T-helper 2 cell treated with Interferon-gamma antibody and Interleukin-4, amounts not matched to agents 100 ng/mL and 5 ng/mL, for 36 hours (primary cell): ENCODE measurements at regions not wholly inside any gene's neighbourhood (a gene's known extent, or its start where the extent isn't known, plus 50 kb on each side); places are given as distances from the start of the nearest gene placed in this dataset.
"Not testable (repeated sequence)": the region's sequence is repeated elsewhere in the genome, so short reads cannot be mapped to it uniquely, and the experiment has no call there.

ENCODE experiments used
- intact Hi-C: fragments of 100-400 bp; cut with micrococcal nuclease; formaldehyde crosslinking; loops from one replicate; pipeline ENCODE4 v1.15.1; 2023

- intact Hi-C loops: no loop called here
Measured at GRCh38 chr21:21996891-21997290, 998.7 kb downstream of the NCAM2 start.

GRCh38 chr21:21997390-21998333, 999.5 kb downstream of the NCAM2 start:
- intact Hi-C loops: no loop called here

DNA sequence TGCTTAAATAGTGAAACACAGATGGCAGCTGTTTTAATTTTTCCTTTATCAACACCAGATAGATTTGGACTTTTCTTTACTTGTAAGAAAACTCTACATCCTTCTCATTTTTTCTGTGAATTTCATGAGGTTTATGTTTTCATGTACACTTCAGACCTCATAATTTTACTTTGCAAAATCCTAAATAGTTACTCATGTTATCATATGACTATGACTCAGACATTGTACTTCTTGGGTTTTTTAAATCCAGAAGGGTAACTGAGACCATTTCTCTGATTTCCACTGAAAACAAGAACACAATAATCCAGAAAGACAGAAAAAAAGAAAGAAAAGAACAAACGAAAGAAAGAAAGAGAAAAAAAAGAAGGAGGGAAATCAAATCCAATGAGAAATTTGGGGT, 1021.6 kb downstream of the NCAM2 start:
- intact Hi-C loops: no loop called here

GRCh38 chr21:22020221-22020620, 1022.0 kb downstream of the NCAM2 start:
- intact Hi-C loops: no loop called here

GRCh38 chr21:22023896-22024295, 1025.7 kb downstream of the NCAM2 start:
- intact Hi-C loops: not testable (repeated sequence)

DNA sequence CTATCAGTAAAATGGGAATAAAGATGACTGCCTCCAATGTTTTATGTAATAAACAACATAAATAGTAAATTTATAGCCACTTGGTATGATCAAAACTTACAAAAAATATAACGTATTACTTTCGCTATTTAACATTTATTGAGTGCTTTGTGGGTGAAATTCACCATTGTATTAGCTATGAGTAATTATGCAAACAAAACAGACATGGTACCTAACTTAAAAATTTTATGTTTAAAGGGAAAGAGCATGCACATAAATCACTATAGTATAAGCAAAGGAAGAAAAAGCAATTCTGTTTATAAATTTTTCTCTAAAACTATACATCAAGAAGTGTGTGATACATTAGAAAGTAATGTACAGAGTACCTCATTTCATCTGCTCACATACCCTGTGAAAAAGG, 1046.2 kb downstream of the NCAM2 start:
- intact Hi-C loops: no loop called here

GRCh38 chr21:22046576-22046975, 1048.4 kb downstream of the NCAM2 start:
- intact Hi-C loops: no loop called here

DNA sequence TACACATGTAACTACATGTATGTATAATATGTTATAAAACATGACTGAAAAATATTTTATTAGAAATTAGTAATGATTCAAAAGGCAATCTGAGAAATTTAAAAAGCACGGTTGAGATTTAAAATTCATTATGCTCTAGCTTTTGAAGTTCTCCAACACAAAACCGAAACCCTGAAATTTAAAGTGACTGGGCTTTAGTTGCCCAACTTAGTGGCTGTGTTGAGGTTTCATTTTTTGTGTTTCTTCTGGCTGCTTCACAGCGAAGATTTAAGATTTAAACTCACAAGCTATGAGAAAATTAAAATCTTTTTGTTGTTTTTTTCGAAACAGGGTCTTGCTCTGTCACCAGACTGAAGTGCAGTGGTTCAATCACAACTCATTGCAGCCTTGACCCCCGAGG, 1058.7 kb downstream of the NCAM2 start:
- intact Hi-C loops: no loop called here

- intact Hi-C loops: no loop called here
Measured at GRCh38 chr21:22062472-22063139, 1064.4 kb downstream of the NCAM2 start.

DNA sequence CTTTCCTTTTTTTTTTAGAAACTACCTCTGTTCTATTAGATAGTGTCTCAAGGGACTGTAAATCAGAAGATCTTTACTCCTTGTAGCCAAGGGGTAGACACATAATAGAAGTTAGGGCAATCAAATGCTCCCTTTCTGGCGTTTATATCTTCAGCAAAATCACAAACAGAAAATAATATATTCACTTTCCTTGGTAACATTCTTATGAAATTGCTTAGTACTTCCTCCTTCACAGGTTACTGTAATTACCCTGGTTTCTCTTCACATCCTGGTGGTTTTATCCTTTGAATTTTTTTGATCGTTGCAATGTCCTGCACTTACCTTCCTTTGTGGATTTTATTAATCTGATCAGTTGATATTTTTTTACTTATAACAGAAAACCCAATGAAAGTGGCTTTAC, 1064.9 kb downstream of the NCAM2 start:
- intact Hi-C loops: no loop called here

DNA sequence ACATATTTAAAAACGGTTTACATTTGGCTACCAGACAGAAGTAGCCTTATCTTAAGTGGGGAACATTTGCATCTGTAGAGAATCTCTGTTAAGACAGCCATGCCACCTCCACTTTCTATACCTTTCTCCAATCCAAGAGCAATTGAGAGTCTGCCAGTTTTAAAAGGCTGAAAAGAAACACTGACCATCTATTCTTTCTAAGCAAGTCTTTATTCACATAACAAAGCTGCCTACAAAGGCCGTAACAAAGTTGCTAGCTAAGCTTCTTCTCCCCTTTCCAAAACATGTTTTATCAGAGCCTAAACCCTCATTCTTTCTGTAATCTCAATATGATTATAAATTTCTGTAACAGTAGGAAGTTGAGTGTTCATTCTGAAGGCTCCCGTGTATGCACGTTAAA, 1078.3 kb downstream of the NCAM2 start:
- intact Hi-C loops: no loop called here

DNA sequence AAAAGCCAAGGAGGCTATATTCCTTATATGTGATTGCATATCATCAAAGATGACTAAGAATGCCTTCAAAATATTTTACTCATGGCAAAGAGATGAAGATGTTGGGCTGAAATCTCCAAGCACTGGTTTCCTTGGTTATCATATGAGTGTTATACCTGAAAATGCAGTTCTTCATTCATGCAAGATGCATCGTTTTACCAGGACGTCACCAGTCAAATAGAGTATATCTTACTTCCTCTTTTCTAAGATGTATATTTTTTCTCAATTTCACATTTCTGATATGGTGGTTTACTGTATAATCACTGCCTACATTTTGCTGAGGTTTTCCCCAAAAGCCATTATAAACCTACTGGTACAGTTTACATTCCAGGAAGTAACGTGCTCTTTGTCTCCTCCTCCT, 1085.7 kb downstream of the NCAM2 start:
- intact Hi-C loops: no loop called here

DNA sequence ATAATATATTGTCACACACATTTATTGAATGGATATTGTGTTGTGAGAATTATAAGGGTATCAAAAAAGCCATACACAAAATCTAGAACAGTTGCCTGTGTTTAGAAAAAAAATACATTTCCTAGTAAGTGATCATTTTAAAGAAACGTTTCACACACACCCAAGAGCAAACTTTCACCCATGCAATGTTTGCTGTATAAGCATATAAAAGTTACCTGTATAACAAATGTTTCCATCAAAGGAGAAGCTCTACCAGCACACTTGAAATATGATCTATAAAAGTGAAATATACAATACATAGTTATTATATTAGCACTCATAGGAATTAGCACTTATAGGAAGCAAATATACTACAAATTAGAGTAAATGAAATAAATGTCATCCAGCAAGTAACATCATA, 1098.1 kb downstream of the NCAM2 start:
- intact Hi-C loops: no loop called here

DNA sequence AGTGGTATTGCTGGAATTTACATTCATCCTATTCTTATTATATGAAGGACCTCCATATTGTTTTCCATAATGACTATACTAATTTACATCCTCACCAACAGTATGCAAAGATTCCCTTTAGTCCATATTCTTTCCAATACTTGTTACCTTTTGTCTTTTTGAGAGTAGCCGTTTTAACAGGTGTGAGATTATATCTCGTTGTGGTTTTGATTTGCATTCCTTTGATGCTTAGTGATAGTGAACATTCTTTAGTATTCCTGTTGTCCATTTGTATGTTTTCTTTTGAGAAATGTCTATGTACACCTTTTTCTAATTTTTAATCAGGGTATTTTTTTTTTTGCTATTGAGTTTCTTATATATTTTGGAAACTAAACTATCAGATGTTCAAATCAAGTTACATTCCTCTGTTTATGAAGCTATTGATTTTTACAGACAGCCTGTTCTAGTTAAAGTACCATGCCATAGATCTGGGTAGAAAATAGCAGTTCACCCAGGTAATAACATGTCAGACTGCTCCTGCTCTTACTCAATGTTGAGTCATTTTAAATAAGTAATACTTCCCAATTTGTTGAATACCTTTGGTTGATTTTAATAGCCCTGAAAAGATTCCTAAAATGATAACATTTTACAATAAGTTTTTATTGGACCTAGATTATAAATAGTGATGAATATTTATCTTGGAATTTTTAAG, 1108.7 kb downstream of the NCAM2 start:
- intact Hi-C loops: no loop called here

GRCh38 chr21:22115746-22116145, 1117.5 kb downstream of the NCAM2 start:
- intact Hi-C loops: no loop called here

- intact Hi-C loops: no loop called here
Measured at GRCh38 chr21:22120616-22121266, 1122.5 kb downstream of the NCAM2 start.

GRCh38 chr21:22125581-22125980, 1127.4 kb downstream of the NCAM2 start:
- intact Hi-C loops: no loop called here

- intact Hi-C loops: no loop called here
Measured at GRCh38 chr21:22128671-22129070, 1130.5 kb downstream of the NCAM2 start.

- intact Hi-C loops: no loop called here
Measured at GRCh38 chr21:22132358-22133071, 1134.3 kb downstream of the NCAM2 start.

DNA sequence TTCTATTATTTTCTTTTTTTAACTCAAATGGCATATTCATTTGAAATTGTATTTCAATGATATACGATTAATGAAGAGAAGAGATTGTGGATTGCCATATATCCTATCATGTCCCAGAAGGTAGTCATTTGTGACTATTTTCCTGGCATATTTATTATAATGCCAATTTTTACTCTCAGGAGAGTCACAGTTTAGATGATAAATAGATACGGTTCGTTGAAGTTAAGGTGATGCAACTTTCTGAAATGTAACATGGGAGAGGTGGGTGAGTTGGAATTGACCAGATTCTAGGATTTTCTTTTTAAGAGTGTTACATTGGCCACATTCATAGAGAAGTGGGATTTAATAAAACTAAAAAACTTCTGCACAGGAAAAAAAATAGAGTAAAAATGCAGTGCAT, 1138.5 kb downstream of the NCAM2 start:
- intact Hi-C loops: no loop called here
